H1 (cell line): ENCODE measurements at regions not wholly inside any gene's neighbourhood (a gene's known extent, or its start where the extent isn't known, plus 50 kb on each side); places are given as distances from the start of the nearest gene placed in this dataset.

Source experiments
- CTCF ChIA-PET: fragments of 300-600 bp; sonication (Branson Sonifier 250); formaldehyde crosslinking; loops from one replicate; lab custom pipeline; 2021; ENCODE audit not compliant: partially characterized antibody; lab: Charles Lee
- POLR2A ChIA-PET: fragments of 300-600 bp; sonication (Branson Sonifier 250); formaldehyde crosslinking; loops from one replicate; lab custom pipeline; 2021; ENCODE audit warnings: inconsistent platforms; ENCODE audit not compliant: partially characterized antibody; lab: Charles Lee
- DNase-seq, 2 experiments: peaks; one replicate each; pipeline versions ENCODE4 v3.0.0 to v3.0.0-alpha.2; 2010 to 2022; ENCODE audit warnings: low spot score in 2 of 2, low read depth in 1 of 2, mixed read lengths in 1 of 2
- FAIRE-seq: peaks from 2 replicates; lab custom pipeline; 2011; peaks lifted over from hg19 to GRCh38; lab: Jason Lieb, UNC
- H2AFZ ChIP-seq: 2 replicates; pipeline ENCODE4 v1.8.1; 2012; ENCODE audit warnings: low read length, inconsistent platforms
- H2AK5ac ChIP-seq: 2 replicates; pipeline ENCODE4 v1.6.1; 2013; ENCODE audit warnings: low read depth, low read length
- H2BK120ac ChIP-seq: replicated peaks from 2 replicates; pipeline ENCODE3; 2013; ENCODE audit warnings: low read depth, low read length, inconsistent platforms
- H2BK12ac ChIP-seq: 2 replicates; pipeline ENCODE4 v1.6.1; 2013; ENCODE audit warnings: low read depth, low read length
- H2BK15ac ChIP-seq: 2 replicates; pipeline ENCODE4 v1.6.1; 2013; ENCODE audit warnings: low read length
- H2BK20ac ChIP-seq: 2 replicates; pipeline ENCODE4 v1.6.1; 2013; ENCODE audit warnings: low read length
- H2BK5ac ChIP-seq: 2 replicates; pipeline ENCODE4 v1.6.1; 2013; ENCODE audit warnings: low read depth, low read length
- H3K14ac ChIP-seq: 2 replicates; pipeline ENCODE4 v1.6.1; 2013; ENCODE audit warnings: inconsistent platforms; ENCODE audit not compliant: insufficient read length
- H3K18ac ChIP-seq: 2 replicates; pipeline ENCODE4 v1.6.1; 2013; ENCODE audit warnings: low read length; ENCODE audit errors: extremely low read depth
- H3K23ac ChIP-seq: 2 replicates; pipeline ENCODE4 v1.6.1; 2013; ENCODE audit warnings: inconsistent platforms; ENCODE audit not compliant: insufficient read length
- H3K23me2 ChIP-seq: 2 replicates; pipeline ENCODE4 v1.6.1; 2013; ENCODE audit warnings: low read depth, low read length
- H3K27ac ChIP-seq: 2 replicates; pipeline ENCODE4 v1.6.1; 2011; ENCODE audit warnings: low read depth, low read length, inconsistent platforms
- H3K27me3 ChIP-seq, 4 experiments: replicated peaks in 1 of 4; 1 replicate in 1 of 4; 2 replicates in 3 of 4; pipeline versions ENCODE4 v1.6.1 to v1.8.1; 2011 to 2013; ENCODE audit warnings: low read length in 3 of 4, mild to moderate bottlenecking in 3 of 4, inconsistent platforms in 2 of 4, mixed read lengths in 2 of 4, moderate library complexity in 1 of 4; ENCODE audit not compliant: control insufficient read depth in 3 of 4, insufficient read depth in 3 of 4; ENCODE audit errors: extremely low read depth in 1 of 4
- H3K36me3 ChIP-seq, 4 experiments: 2 replicates each; pipeline versions ENCODE4 v1.6.1 to v1.8.1; 2011 to 2013; ENCODE audit warnings: mild to moderate bottlenecking in 4 of 4, low read length in 3 of 4, moderate library complexity in 2 of 4, control low read depth in 1 of 4, inconsistent platforms in 1 of 4; ENCODE audit not compliant: insufficient read depth in 4 of 4, control insufficient read depth in 2 of 4
- H3K4ac ChIP-seq: replicated peaks from 2 replicates; pipeline ENCODE3; 2013; ENCODE audit warnings: low read length, low read depth, mixed read lengths, inconsistent platforms; ENCODE audit not compliant: insufficient read length
- H3K4me1 ChIP-seq, 4 experiments: replicated peaks in 1 of 4; 1 replicate in 1 of 4; 2 replicates in 3 of 4; pipeline versions ENCODE4 v1.6.1 to v1.8.1; 2011 to 2013; ENCODE audit warnings: low read length in 3 of 4, inconsistent platforms in 2 of 4, mixed read lengths in 1 of 4; ENCODE audit not compliant: insufficient read depth in 4 of 4, control insufficient read depth in 3 of 4
- H3K4me2 ChIP-seq, 2 experiments: 2 replicates each; pipeline versions ENCODE4 v1.6.1 to v1.8.1; 2011 to 2013; ENCODE audit warnings: low read depth in 2 of 2, low read length in 2 of 2, control low read depth in 1 of 2, inconsistent platforms in 1 of 2, mild to moderate bottlenecking in 1 of 2; ENCODE audit not compliant: insufficient read depth in 1 of 2
- H3K4me3 ChIP-seq, 4 experiments: fragments of 200-600, 300-600 bp in 1 of 4; sonication (generic), shearing (Covaris generic), sonication (Bioruptor Twin) in 1 of 4; 2 replicates each; pipeline versions ENCODE4 v1.5.1 to v1.8.1; 2011 to 2016; ENCODE audit warnings: low read length in 4 of 4, low read depth in 3 of 4, control low read depth in 2 of 4, inconsistent platforms in 2 of 4, mild to moderate bottlenecking in 2 of 4, mixed read lengths in 1 of 4, moderate library complexity in 1 of 4; ENCODE audit not compliant: insufficient read depth in 2 of 4; ENCODE audit errors: extremely low read depth in 1 of 4
- H3K56ac ChIP-seq: replicated peaks from 2 replicates; pipeline ENCODE3; 2013; ENCODE audit warnings: low read depth, mild to moderate bottlenecking, mixed read lengths, low read length, inconsistent platforms; ENCODE audit not compliant: insufficient read length
- H3K79me1 ChIP-seq: 2 replicates; pipeline ENCODE4 v1.6.1; 2013; ENCODE audit warnings: low read depth, low read length, control low read depth
- H3K79me2 ChIP-seq, 2 experiments: 2 replicates each; pipeline versions ENCODE4 v1.6.1 to v1.8.1; 2012 to 2013; ENCODE audit warnings: low read length in 2 of 2, mild to moderate bottlenecking in 2 of 2, inconsistent platforms in 1 of 2; ENCODE audit not compliant: insufficient read depth in 2 of 2, control insufficient read depth in 1 of 2
- H3K9ac ChIP-seq, 4 experiments: replicated peaks in 1 of 4; 1 replicate in 1 of 4; 2 replicates in 3 of 4; pipeline versions ENCODE4 v1.6.1 to v1.8.1; 2011 to 2013; ENCODE audit warnings: low read depth in 3 of 4, low read length in 3 of 4, control low read depth in 2 of 4, mild to moderate bottlenecking in 2 of 4, moderate library complexity in 2 of 4, inconsistent platforms in 1 of 4; ENCODE audit errors: extremely low read depth in 1 of 4
- H3K9me3 ChIP-seq, 2 experiments: 2 replicates each; pipeline versions ENCODE4 v1.6.1 to v1.8.1; 2012 to 2013; ENCODE audit warnings: mild to moderate bottlenecking in 2 of 2, moderate library complexity in 2 of 2, control low read depth in 1 of 2, inconsistent platforms in 1 of 2, low read depth in 1 of 2, low read length in 1 of 2, mixed read lengths in 1 of 2; ENCODE audit not compliant: insufficient read depth in 2 of 2
- H4K20me1 ChIP-seq, 2 experiments: replicated peaks in 1 of 2; 2 replicates each; pipeline versions ENCODE3 to v1.8.1; 2011 to 2013; ENCODE audit warnings: inconsistent platforms in 2 of 2, low read length in 2 of 2, mild to moderate bottlenecking in 1 of 2; ENCODE audit not compliant: insufficient read depth in 2 of 2, control insufficient read depth in 1 of 2
- H4K5ac ChIP-seq: 2 replicates; pipeline ENCODE4 v1.6.1; 2013; ENCODE audit warnings: low read length, low read depth, mixed read lengths, inconsistent platforms; ENCODE audit not compliant: insufficient read length
- H4K8ac ChIP-seq: 2 replicates; pipeline ENCODE4 v1.8.0; 2013; ENCODE audit warnings: mild to moderate bottlenecking, moderate library complexity, low read length, inconsistent platforms; ENCODE audit not compliant: insufficient read depth; ENCODE audit errors: extremely low read depth
- H4K91ac ChIP-seq: replicated peaks from 2 replicates; pipeline ENCODE3; 2013; ENCODE audit warnings: low read length, mixed read lengths, inconsistent platforms; ENCODE audit not compliant: insufficient read length
- MAFK ChIP-seq: IDR thresholded peaks from 2 replicates; pipeline ENCODE4 v1.6.1; 2012; ENCODE audit warnings: low read depth, mild to moderate bottlenecking, improper control_type of control experiment, low read length
- NANOG ChIP-seq: IDR thresholded peaks from 2 replicates; pipeline ENCODE4 v1.6.1; 2011; ENCODE audit warnings: low read length, low read depth, mild to moderate bottlenecking, inconsistent platforms; ENCODE audit not compliant: insufficient read depth, poor library complexity, severe bottlenecking
- POU5F1 ChIP-seq: IDR thresholded peaks from 2 replicates; pipeline ENCODE4 v1.6.1; 2011; ENCODE audit warnings: low read depth, mild to moderate bottlenecking, low read length, moderate library complexity
- RXRA ChIP-seq: IDR thresholded peaks from 2 replicates; pipeline ENCODE4 v1.6.1; 2011; ENCODE audit warnings: low read depth, mild to moderate bottlenecking, low read length, moderate library complexity; ENCODE audit not compliant: insufficient read depth
- SUZ12 ChIP-seq: fragments of 200-600 bp; sonication (generic); IDR thresholded peaks from 2 replicates; pipeline ENCODE4 v1.6.1; 2012; ENCODE audit warnings: mild to moderate bottlenecking, inconsistent platforms, low read length, moderate library complexity, mixed read lengths
- WGBS, 2 experiments: shearing (Covaris generic) in 1 of 2; methylation state at CpG; one replicate each; pipeline versions ENCODE4 v1.1.6 to v1.1.7; 2013 to 2015; ENCODE audit warnings: low lambda C conversion rate in 2 of 2, mixed read lengths in 2 of 2, inconsistent platforms in 1 of 2, low coverage in 1 of 2, missing lambda C conversion rate in 1 of 2; ENCODE audit not compliant: insufficient replicate concordance in 2 of 2, insufficient coverage in 1 of 2, insufficient read length in 1 of 2; ENCODE audit errors: extremely low coverage in 1 of 2, missing lambda C conversion rate in 1 of 2; 5-methylcytosine and 5-hydroxymethylcytosine counted together
- TF ChIP-seq, protein P1 (sequence below): IDR thresholded peaks from 2 replicates; pipeline ENCODE4 v1.6.1; 2012; ENCODE audit warnings: low read length, inconsistent platforms

DNA sequence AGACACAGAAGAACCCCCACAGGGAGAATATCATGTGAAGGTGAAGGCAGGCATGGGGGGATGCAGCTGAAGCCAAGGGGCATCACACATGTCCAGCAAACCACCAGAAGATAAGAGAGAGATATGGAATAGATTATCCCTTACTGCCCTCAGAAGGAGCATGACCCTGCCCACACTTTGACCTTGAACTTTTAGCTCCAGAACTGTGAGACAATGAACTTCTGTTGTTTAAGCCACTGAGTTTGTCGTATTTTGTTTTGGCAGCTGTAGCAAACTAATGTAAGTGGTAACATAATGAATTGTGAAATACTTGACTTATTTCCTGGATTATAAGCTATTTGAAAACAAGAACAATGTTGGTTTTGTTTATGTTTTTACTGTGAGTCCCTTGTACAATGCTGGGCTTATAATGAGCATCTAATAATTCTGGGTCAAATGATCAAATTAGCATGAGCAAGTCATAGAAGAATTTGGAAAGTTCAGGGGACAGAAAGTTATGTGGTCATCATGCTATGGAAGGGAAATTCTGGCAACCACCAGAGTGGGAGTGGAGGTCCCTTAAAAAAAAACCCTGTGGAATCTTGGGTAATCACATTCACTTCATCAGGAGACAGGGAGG lies 541.0 kb upstream of the KLHL29 start:
- no peaks in the 10 kb centered on the region for H3K4me1 ChIP-seq
- H3K9me3 ChIP-seq, result no peaks in the 10 kb centered on the region
- H3K18ac ChIP-seq, result no peak overlapping the region
- H2BK20ac ChIP-seq, result no peak overlapping the region
- FAIRE-seq, result no peak
- H2BK120ac ChIP-seq, result no peak overlapping the region
- H4K91ac ChIP-seq, result no peak overlapping the region
- no peak overlapping the region for H3K4me3 ChIP-seq
- no peak overlapping the region for H2AFZ ChIP-seq
- no peak overlapping the region for H3K4ac ChIP-seq
- no peak overlapping the region for H3K23ac ChIP-seq
- no peaks in the 10 kb centered on the region for H3K79me2 ChIP-seq
- no peak overlapping the region for H4K8ac ChIP-seq
- ChIA-PET POLR2A (interaction anchor here (0.8 kb wide), 1 partner anchor 13 kb away, joined by 5 read pairs; no protein-coding TSS in a partner anchor), CTCF (interaction anchor here (0.8 kb wide), 1 partner anchor 11 kb away, joined by 6 read pairs; no protein-coding TSS in a partner anchor)
- H3K27ac ChIP-seq, result no peak overlapping the region
- H3K27me3 ChIP-seq, result peaks cover 0 to 1% (median 0%) of the 10 kb centered on the region in 4 experiments; a peak in 1 of 7 replicates
- no peaks in the 10 kb centered on the region for H3K23me2 ChIP-seq
- H2AK5ac ChIP-seq, result no peak overlapping the region
- no peak overlapping the region for H2BK5ac ChIP-seq
- H3K14ac ChIP-seq, result no peak overlapping the region
- TF ChIP-seq SUZ12 (no peak), NANOG (no peak), RXRA (no peak), MAFK (no peak), POU5F1 (no peak)
- TF ChIP-seq, protein P1, sequence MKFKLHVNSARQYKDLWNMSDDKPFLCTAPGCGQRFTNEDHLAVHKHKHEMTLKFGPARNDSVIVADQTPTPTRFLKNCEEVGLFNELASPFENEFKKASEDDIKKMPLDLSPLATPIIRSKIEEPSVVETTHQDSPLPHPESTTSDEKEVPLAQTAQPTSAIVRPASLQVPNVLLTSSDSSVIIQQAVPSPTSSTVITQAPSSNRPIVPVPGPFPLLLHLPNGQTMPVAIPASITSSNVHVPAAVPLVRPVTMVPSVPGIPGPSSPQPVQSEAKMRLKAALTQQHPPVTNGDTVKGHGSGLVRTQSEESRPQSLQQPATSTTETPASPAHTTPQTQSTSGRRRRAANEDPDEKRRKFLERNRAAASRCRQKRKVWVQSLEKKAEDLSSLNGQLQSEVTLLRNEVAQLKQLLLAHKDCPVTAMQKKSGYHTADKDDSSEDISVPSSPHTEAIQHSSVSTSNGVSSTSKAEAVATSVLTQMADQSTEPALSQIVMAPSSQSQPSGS, result no peak
- no peak overlapping the region for H2BK12ac ChIP-seq
- H3K36me3 ChIP-seq, result no peaks in the 10 kb centered on the region
- H3K9ac ChIP-seq, result no peak overlapping the region
- no peak overlapping the region for H3K4me2 ChIP-seq
- no peak overlapping the region for H2BK15ac ChIP-seq
- H4K5ac ChIP-seq, result no peak overlapping the region
- WGBS, 2 experiments, result 95% methylated on average over 1 of the region's 1 CpG; no CpG with 5 or more reads in 1 of the 2 experiments
- H3K79me1 ChIP-seq, result no peaks in the 10 kb centered on the region
- H3K56ac ChIP-seq, result no peak overlapping the region
- H4K20me1 ChIP-seq, result no peaks in the 10 kb centered on the region
- no peak for DNase-seq
